ENCODE measurements at regions not wholly inside any gene's neighbourhood (a gene's known extent, or its start where the extent isn't known, plus 50 kb on each side); places are given as distances from the start of the nearest gene placed in this dataset.

DNA sequence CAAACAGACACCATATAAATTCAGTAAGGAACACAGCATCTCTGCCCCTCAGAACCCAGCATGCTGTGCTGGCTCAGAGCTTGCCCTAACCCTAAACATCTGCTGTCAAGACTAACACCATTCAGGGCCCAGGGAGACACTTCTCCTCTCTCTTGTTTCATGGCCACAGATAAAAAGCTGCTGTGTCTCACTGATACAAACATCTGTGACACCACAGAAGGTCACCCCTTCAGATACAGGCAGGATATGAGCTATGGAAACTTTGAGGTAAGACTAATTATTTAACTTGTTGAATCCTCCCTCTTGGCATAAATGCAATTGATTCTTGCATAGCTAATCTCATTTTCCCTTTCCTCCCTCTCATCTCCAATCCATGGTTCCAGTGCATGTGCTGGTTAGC, 61.6 kb upstream of the GPR12 start:
- DNase-seq: no peak

DNA sequence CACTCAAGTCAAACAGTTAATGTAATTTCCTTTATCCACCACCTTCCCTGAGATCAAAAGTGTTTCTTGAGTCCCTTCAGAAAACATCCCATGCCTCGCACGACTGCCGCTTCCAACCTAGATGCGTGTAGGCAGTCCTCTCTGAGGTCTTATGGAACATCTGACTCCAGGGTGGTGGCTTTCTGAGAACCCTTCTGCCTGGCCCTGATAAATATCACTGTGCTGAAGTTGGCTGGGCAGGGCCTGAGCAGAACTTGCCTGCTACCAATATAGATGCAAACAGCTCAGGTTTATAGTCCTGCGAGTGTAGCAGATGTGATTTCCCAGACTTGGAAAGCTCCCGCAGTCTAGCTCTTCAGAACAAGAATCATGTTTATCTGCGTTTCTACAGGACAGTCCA, 61.1 kb upstream of the GPR12 start:
- no peak for DNase-seq

DNA sequence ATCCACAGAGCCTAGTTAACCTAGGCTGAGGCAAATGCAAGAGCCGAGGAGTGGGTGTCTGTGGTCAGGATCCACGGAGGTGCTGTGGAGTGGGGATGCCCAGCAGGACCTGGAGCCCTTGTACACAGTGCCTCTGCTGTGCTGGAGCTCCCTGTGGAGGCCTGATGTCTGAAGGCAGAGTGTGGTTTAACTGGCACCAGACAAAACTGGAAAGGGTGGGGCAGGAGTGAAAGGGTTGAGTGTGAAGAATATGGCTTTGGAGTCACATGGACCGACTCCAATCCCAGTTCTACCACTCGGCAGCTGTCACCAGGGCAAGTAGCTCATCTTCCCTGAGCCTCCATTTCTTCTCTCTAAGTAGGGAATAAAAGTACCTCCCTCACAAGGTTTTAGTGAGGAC, 60.3 kb upstream of the GPR12 start:
- no peak for DNase-seq

DNA sequence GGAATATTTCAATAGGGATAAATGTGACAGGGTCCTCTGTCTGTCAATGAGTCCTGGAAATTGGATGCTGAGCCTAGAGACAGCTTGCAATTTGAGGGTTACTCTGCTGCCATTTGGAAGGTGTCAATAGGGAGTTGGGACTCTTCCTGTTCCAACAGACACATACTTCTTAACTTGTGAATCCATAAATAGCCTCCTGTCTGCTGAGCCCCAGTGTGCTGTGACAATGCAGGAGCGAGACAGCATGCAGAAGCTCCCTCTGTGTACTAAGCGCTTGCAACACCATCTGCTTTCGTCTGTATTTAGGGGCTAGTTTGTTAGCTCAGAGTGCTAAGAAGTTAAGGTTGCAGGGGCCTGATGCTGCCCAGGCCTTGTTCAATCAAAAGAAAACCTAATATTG, 58.5 kb upstream of the GPR12 start:
- DNase-seq: no peak

DNA sequence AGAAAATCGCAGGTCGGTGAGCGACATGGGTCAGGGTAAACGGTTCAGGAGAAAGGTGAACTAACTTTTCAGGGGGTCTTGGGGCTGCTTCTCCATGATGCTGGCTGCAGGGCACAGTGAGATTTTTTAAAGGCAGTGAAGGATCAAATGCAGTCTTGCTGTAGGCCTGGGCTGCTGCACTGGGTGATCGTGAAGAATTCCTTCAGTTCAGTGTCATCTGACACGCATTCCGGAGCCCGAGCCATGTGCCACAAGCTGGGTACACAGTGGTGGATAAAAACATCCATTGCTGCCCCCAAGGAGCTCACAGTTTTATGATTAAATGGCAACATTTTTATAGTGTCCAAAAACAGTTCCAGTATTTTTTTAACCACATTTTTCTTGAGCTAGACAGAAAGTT, 56.3 kb upstream of the GPR12 start:
- no peak for DNase-seq

DNA sequence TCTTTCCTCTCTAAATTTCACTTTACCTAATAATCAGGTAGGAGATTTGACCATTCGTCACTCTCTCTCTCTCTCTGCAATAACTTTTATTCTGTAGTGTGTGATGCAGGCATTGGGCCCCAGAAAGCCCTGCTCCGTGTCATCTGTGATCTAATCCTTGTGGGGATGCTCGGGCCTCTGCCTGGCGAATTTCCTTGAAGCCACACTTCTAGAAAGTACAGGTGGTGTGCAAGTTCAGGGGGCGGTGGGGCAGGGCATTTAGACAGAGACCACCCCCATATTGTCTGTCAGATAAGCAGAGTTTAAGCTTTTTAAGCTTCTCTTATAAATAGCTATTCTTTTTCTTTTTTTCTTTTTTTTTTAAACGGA, 53.4 kb upstream of the GPR12 start:
- DNase-seq: no peak

DNA sequence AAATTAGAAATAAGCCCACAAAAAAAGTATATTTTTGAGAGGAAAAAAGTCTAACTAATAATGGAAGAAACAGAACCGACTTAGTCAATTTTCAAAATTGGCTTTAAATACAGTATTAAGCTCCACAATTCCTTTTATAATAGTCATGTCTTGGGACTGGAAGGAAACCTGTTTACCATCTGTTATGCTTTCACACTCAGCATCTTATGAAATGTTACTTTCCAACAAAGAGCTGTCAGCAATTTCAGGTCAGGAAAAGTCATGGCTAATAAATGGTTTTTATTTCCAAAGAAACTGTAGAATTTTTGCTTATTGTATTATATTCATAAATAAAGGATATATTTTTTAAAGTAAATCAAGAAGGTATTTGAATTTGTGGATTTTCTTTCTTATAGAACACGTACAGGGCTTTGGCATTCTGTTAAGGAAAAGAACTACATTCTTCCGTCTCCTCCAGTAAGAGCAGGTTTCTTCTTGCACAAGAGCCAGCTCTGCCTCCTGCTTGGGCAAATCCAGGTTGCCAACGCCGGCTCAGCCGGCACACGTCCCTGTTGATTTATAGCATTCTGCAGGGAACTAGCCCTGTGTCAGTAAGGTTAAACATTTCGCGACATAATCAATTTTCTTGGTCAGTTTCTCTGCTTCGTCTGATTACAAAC, 52.9 kb upstream of the GPR12 start:
- DNase-seq: no peak

DNA sequence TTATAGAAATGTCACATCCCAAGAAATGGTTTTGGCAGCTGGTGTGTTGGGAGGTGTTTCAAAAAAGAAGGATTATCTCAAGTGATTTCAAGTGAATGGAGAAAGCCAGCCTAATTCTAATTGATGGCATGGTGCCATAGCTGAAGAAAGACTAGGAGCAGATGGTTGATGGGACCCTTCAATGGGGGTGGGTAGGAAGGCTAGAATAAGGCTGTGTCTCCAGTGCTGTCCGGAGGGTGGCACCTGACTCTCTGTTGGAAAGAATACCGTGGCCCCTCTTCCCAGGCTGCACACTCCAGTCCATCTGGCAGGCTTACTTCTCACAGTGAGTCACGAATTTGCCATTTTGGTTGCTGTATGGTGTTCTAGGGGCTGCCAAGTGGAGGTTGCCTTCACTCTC, 51.0 kb upstream of the GPR12 start:
- no peak for DNase-seq

Measured in activated CD4-positive, alpha-beta T cell treated with anti-CD3 and anti-CD28 coated beads, Interleukin-2, amount 50 U/mL, for 4 hours (primary cell).